IPS DF 19.7 (cell line): ENCODE measurements at regions not wholly inside any gene's neighbourhood (a gene's known extent, or its start where the extent isn't known, plus 50 kb on each side); places are given as distances from the start of the nearest gene placed in this dataset.
A peak's percentile ranks its signal among the peaks of the same experiment; 100 is the strongest.
"Not testable (repeated sequence)": the region's sequence is repeated elsewhere in the genome, so short reads cannot be mapped to it uniquely, and the experiment has no call there.

Source experiments
- DNase-seq: peaks from one replicate; pipeline ENCODE4 v3.0.0-alpha.2; 2013; ENCODE audit warnings: low read depth, low spot score

GRCh38 chr6:119821380-119821779 is 471.8 kb upstream of the MAN1A1 start:
- no peak for DNase-seq

- DNase-seq, result no peak
These were observed 469.3 kb upstream of the MAN1A1 start for GRCh38 chr6:119818876-119819275.

DNA sequence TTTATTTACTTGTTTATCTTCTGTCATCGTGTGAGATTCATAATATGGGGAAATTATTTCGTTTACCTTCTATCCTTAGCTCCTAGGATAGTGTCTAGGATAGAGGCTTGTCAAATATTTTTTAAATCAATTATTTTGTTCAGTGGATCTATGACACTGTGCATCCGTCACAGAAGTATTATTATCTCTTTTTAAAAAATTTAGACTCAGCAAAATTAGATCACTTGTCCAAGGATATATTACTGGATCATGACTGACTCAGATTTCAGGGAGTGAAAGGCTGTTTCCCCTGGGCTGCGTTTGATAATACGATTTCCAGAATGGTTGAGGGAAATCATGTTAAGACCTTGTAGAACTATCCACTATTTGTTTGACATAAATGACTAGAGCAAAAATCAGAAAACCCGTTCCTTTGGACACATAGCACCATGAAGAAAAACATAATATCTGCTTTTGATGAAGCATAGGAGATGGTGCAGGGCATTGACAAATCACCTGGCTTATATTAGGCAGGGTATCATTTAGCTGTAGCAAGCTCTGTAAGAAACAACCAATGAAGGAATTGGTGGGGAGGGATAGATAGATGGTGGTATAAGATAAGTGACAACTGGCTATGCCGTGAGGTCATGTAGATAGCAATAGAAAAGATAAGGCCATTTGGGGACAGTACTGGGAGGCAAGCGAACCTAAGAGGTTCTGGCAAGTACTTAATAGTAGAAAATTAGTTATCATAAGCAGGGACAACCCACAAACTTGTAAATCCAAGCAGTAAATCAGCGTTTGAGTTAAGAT is 465.2 kb upstream of the MAN1A1 start:
- DNase-seq, result no peak

GRCh38 chr6:119802464-119802863 is 452.9 kb upstream of the MAN1A1 start:
- no peak for DNase-seq

DNA sequence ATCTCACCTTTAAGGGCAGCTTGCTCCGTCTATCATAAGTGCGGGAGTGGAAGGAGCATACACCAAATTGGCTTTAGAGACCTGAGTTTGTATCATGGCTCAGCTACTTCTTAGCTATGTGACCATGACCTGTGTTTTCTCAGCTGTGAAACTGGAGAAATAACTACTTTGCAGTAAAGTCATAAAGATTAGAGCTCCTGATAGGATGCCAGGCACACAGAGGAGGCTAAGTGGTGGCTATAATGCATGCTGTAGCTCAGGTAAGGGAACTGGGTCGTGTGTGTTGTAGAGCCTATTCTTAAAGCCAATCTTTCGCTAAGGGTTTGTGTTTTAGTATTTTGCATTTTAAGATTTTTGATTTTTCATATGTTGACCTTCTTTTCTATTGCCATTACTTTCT is 451.5 kb upstream of the MAN1A1 start:
- no peak for DNase-seq

DNA sequence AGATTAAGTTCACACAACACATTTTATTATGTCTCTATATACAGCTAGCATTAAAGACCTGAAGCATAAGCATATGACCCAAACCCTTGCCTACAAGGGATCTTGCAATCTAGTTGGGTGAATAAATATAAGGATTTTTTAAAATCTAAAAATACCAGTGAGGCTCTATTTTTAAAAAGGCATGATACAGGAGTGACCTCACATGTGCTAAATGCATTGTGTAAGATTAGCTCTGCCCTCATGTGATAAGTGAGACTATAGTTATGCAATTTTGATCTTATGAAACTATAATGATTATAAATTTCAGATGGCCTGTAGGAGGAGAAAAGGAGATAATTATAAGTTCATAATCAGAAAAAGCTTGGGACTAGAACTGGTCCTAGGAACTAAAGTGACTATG is 451.0 kb upstream of the MAN1A1 start:
- no peak for DNase-seq

DNA sequence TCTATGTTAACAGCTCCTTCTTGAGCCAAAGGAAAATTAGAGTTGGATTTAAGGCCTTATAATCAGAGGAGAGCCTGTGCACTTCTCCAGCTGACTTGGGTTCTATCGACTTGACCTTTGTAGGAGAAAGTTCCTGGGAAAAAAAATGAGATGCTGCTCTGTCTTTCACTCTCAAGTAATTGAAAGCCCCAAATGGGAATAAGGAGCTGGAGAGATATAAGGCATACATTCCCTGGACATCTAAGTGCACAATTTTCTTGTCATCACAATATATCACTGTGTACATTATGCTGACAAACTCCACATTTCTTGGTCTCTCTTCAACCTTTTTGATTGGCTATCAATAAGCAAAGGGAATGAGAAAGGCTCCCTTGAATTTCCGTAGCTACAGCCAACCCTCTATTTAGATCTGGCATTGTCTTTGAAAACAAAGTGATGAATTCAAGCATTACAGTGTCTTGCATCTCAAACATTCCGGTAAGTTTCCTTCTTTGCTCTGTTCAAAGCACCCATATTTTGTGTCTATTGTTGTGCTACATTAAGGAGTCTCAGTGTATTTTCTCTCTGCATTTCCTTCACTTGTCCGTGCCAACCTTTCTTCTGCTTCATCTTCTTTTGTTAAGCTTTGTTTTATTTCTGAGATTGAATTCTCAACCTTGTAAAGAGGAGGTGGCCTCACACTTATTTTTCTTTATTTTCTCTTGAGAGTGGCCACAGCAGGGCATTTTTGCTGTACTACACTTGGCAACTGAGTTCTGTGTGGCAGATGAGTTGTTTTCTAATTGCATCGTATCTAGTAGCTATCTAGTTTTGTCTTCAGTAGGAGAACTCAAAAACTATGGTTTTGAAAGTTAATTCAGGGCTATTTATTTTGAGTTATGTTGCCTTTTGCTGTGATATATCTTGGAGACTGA is 450.3 kb upstream of the MAN1A1 start:
- DNase-seq, result no peak

GRCh38 chr6:119791736-119792135 is 442.2 kb upstream of the MAN1A1 start:
- DNase-seq, result no peak

DNA sequence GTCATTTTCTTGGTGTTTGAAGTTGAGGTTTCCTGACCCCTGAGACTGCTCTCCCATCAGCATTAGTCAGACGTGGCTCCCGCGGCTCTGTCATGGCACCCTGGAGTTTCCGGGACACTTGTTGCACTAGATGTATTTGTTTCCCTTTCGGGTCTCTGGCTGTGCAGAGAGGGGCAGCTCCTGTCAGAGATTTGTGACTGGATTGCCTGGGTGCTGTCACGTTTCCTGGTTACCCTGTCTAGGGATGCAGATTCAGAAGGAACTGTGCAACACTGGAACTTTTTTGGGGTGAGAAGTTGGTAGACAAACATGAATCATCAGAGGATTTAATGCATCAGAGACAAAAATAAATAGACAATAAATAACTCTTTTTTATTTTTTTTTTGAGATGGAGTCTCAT is 431.8 kb upstream of the MAN1A1 start:
- no peak for DNase-seq

GRCh38 chr6:119768201-119768600 is 418.6 kb upstream of the MAN1A1 start:
- DNase-seq, result no peak

GRCh38 chr6:119764927-119765681 is 415.5 kb upstream of the MAN1A1 start:
- DNase-seq, result peak; percentile 12

- no peak for DNase-seq
These were observed 410.5 kb upstream of the MAN1A1 start for GRCh38 chr6:119760046-119760445.

DNA sequence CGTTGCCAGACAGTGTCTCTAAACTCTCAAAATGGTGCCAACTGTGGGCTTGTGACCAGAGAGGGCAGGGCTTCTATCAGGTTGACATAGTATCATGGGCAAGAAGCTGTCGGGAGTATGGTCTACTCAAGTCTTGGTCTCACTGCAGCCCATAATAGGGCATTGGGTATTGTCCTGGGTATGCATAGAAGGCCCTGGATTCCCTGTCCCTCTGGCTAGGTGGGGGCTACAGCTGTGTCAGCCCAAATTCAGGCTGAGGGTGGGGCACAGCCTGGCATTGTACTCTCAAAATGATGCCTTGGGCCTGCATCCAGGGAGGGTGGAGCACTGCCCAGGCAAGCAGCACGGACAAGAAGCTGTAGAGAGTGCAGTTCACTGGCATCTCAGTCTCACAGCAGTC is 408.8 kb upstream of the MAN1A1 start:
- no peak for DNase-seq

- DNase-seq, result no peak
These were observed 407.9 kb upstream of the MAN1A1 start for GRCh38 chr6:119757467-119757866.

- DNase-seq, result no peak
These were observed 399.8 kb upstream of the MAN1A1 start for GRCh38 chr6:119749335-119749734.

DNA sequence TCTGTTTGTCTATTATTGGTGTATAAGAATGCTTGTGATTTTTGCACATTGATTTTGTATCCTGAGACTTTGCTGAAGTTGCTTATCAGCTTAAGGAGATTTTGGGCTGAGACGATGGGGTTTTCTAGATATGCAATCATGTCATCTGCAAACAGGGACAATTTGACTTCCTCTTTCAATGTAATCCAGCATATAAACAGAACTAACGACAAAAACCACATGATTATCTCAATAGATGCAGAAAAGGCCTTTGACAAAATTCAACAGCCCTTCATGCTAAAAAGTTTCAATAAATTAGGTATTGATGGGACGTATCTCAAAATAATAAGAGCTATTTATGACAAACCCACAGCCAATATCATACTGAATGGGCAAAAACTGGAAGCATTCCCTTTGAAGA is 399.0 kb upstream of the MAN1A1 start:
- DNase-seq, result not testable (repeated sequence)

DNA sequence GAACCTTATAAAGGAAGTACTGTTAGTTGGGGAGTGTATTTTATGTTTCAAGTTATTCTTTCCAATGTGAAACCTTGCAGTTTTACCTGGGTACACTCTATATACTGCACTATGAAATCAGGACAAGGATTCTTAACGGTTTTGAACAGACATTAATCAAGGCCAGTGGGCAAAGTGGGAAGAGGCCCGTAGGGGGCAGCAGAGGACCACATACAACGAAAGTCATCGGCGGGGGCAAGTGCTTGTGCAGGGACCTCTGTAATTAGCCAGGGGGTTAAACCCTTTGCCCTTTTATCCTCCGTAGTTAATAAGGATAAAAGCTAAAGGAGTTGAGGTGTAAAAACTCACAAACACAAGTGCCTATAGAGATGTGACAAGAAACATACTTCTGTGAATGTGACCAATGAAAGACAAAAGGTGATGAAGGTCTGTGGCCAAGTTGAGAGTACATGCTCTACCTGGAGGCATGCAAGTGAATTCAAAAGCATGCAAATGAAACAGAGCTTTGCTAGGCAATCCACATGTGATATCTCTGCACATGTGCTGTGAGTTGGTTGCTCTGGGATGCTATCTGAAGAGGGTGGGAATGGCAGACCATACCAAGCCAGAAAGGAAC is 392.7 kb upstream of the MAN1A1 start:
- DNase-seq, result no peak

DNA sequence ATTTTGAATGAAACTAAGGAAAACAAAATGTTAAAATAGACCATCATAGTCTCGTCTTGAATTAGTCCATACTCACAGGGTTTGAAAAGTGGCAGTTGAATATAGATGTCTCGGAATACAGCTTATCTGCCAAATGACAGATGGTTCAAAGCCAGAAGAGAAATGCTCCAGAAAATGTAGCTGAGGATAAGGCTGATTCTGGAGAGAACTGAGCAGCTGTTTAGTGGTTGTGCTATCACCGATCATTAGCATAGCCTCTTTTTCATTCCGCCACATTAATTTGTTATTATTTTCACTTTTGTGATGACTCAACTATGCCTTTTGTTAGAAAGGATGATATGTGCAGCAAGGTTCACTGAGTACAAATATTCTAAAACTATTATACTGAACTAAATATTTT is 390.2 kb upstream of the MAN1A1 start:
- DNase-seq, result no peak

- no peak for DNase-seq
These were observed 388.9 kb upstream of the MAN1A1 start for GRCh38 chr6:119738425-119738824.

DNA sequence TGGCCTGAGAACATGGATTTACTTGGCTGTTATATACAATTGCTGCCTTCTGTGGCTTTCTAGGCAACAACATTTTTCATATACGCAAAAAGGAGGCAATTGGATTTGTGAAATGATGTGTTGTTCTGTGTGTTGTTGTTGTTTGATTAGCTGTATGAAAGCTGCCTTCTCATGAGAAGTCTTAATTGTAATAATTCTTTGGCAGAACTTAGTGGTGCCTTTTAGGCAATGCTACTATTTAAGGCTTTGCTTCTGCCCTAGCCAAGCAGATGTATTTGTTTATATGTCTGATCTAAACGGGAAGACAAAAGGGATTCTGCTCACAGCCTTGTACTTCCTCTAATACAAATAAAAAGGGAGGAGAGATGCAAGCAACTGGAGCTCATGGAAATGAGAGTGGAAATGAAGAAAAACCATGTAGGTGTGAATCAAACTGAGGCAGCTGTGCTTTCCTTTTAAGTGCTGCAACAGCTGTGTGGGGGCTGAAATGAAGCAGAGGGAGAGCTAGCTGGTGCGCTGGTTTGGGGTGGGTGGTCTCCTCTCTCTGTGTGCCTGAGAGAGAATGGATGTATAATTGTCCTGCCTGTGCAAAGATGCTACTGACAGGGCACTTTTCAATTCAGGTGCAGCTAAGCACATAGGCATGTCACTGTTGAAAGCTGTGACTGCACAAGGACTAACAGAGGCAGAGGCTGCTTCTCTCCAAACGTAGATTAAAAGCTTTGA is 386.9 kb upstream of the MAN1A1 start:
- no peak for DNase-seq

GRCh38 chr6:119735530-119735929 is 386.0 kb upstream of the MAN1A1 start:
- DNase-seq, result no peak
